Activated T-helper 17 cell treated with anti-CD3 and anti-CD28 coated beads, Interleukin-2, amount 50 U/mL, for 72 hours (primary cell): ENCODE measurements at regions not wholly inside any gene's neighbourhood (a gene's known extent, or its start where the extent isn't known, plus 50 kb on each side); places are given as distances from the start of the nearest gene placed in this dataset.

Source experiments
- ATAC-seq: fragments of 150-1000 bp; cut with Tn5 transposase; replicated peaks from 2 replicates; pipeline ENCODE4 v1.10.0; 2021; ENCODE audit warnings: mild to moderate bottlenecking, moderate library complexity
- H3K27ac Mint-ChIP-seq: one replicate; pipeline ENCODE4 v1.8.0; 2022; ENCODE audit warnings: mixed read lengths
- H3K27me3 Mint-ChIP-seq: one replicate; pipeline ENCODE4 v1.8.0; 2022; ENCODE audit warnings: mixed read lengths
- H3K36me3 Mint-ChIP-seq: one replicate; pipeline ENCODE4 v1.8.0; 2022; ENCODE audit warnings: low read depth, mild to moderate bottlenecking, mixed read lengths
- H3K4me1 Mint-ChIP-seq: one replicate; pipeline ENCODE4 v1.8.0; 2022; ENCODE audit warnings: mixed read lengths
- H3K4me3 Mint-ChIP-seq: one replicate; pipeline ENCODE4 v1.8.0; 2022; ENCODE audit warnings: mild to moderate bottlenecking, mixed read lengths
- H3K9me3 Mint-ChIP-seq: one replicate; pipeline ENCODE4 v1.8.0; 2022; ENCODE audit warnings: mixed read lengths

DNA sequence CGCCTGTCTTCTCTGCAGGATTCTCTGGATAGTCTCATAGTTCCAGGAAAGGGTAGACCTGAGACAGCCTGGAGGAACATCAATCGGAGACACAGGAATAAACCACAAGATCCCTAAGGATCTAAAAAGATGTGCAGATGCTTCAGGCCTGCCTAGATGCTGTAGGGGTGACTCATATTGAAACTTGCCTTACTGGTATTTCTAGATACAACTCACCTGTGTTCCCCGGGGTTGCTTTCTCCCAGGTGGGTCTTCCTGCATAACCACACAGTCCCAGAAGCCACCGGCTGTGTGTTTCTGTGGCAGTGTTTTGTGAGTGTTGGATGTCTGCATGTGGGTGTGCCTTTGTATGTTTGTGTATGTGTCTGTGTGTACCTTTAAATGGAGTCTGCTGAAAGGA, 719.0 kb upstream of the TSPY4 start:
- no peaks in the 10 kb centered on the region for H3K27me3 Mint-ChIP-seq
- H3K27ac Mint-ChIP-seq, result no peak overlapping the region
- no peak overlapping the region for H3K4me3 Mint-ChIP-seq
- H3K36me3 Mint-ChIP-seq, result no peaks in the 10 kb centered on the region
- no peaks in the 10 kb centered on the region for H3K9me3 Mint-ChIP-seq
- no peak for ATAC-seq
- H3K4me1 Mint-ChIP-seq, result no peaks in the 10 kb centered on the region

DNA sequence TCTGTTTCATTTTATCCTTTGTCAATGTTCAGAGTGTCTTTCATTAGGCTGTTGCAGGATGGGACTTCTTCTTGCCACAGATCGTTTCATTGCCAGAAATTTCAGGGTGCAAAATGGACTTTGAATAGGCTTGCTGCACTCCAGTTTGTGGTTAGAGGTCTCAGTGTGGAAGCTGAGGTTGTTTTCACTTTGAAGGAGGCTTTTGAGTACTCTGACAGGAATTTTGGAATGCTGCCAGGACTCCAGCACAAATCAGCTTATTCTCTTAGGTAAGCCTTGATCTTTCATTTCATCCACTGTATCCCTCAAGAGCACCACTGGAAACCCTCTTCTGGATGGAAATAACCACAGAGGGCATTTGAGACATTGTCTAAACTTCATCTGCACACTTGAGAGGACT, 715.1 kb upstream of the TSPY4 start:
- Mint-ChIP-seq H3K4me1 (no peaks in the 10 kb centered on the region), H3K27me3 (no peaks in the 10 kb centered on the region), H3K27ac (no peak overlapping the region), H3K4me3 (no peak overlapping the region), H3K9me3 (no peaks in the 10 kb centered on the region), H3K36me3 (no peaks in the 10 kb centered on the region)
- ATAC-seq, result no peak

DNA sequence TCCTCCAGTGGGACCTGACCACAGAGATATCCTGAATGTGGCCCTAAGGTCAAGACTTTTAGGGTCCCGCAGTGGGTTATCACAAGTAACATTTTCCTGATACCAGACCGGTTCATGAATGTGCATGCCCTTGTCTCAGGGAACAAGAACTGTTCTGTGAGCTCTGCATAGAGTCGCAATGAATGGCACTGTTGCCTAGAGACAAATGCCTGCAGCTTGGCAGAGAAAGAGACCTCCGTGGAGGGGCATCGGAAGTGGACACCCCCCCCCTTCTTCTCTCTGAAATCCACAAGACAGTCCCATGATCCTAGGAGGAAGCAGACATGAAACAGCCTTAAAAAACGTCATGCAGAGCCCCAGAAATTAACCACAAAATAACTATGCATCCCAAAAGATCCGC, 714.4 kb upstream of the TSPY4 start:
- H3K27me3 Mint-ChIP-seq, result no peaks in the 10 kb centered on the region
- no peaks in the 10 kb centered on the region for H3K4me1 Mint-ChIP-seq
- no peaks in the 10 kb centered on the region for H3K36me3 Mint-ChIP-seq
- no peak overlapping the region for H3K4me3 Mint-ChIP-seq
- H3K9me3 Mint-ChIP-seq, result no peaks in the 10 kb centered on the region
- H3K27ac Mint-ChIP-seq, result no peak overlapping the region
- ATAC-seq, result no peak

DNA sequence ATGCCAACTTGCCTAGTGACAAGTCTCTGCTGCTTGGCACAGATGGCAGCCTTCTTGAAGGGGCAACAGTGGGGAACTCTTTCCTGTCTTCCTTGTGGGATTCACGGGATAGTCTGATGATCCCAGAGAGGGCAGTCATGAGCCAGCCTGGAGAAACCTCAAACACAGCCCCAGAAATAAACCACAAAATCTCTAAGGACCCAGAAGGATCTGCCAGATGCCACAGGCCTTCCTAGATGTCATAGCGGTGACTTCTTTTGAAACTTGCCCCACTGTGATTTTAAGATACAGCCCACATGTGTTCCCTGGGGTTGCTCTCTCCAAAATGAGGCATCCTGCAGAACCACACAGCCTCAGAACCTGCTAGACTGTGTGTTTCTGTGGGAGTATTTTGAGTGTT, 707.6 kb upstream of the TSPY4 start:
- no peaks in the 10 kb centered on the region for H3K36me3 Mint-ChIP-seq
- no peaks in the 10 kb centered on the region for H3K27me3 Mint-ChIP-seq
- no peaks in the 10 kb centered on the region for H3K4me1 Mint-ChIP-seq
- H3K27ac Mint-ChIP-seq, result no peak overlapping the region
- no peak for ATAC-seq
- H3K4me3 Mint-ChIP-seq, result no peak overlapping the region
- H3K9me3 Mint-ChIP-seq, result no peaks in the 10 kb centered on the region

DNA sequence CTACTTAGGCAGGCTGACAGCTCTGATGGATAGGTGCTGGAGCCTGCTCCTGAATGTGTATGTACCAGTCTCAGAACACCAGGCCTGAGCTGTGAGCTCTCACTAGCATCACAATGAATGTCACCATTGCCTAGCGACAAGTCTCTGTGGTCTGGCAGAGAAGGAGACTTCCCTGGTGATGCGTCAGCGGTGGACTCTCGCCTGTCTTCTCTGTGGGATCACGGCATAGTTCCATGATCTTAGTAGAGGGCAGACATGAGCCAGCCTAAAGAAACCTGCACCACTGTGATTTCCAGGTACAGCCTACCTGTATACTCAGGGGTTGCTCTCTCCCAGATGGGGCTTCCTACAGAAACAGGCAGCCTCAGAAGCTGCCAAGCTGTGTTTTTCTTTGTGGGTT, 699.2 kb upstream of the TSPY4 start:
- Mint-ChIP-seq H3K27me3 (no peaks in the 10 kb centered on the region), H3K4me1 (no peaks in the 10 kb centered on the region), H3K9me3 (no peaks in the 10 kb centered on the region), H3K27ac (no peak overlapping the region), H3K4me3 (no peak overlapping the region), H3K36me3 (no peaks in the 10 kb centered on the region)
- no peak for ATAC-seq

DNA sequence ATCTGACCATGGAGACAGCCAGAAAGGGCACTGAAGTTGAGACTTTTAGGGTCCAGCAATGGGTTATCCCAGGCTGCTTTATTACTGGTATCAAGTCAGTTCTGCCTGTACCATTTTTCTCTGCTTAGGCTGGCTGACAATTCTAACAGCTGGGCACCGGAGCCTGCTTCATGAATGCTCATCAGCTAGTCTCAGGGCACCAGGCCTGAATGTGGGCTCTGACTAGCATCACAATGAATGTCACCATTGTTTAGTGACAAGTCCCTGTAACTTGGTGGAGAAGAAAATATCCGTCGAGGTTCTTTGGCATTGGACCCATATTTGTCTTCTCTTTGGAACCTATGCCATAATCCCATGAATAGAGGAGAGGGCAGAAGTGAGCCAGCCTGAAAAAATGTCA, 692.3 kb upstream of the TSPY4 start:
- H3K36me3 Mint-ChIP-seq, result no peaks in the 10 kb centered on the region
- H3K27me3 Mint-ChIP-seq, result no peaks in the 10 kb centered on the region
- no peak overlapping the region for H3K4me3 Mint-ChIP-seq
- no peaks in the 10 kb centered on the region for H3K9me3 Mint-ChIP-seq
- H3K4me1 Mint-ChIP-seq, result no peaks in the 10 kb centered on the region
- H3K27ac Mint-ChIP-seq, result no peak overlapping the region
- no peak for ATAC-seq

DNA sequence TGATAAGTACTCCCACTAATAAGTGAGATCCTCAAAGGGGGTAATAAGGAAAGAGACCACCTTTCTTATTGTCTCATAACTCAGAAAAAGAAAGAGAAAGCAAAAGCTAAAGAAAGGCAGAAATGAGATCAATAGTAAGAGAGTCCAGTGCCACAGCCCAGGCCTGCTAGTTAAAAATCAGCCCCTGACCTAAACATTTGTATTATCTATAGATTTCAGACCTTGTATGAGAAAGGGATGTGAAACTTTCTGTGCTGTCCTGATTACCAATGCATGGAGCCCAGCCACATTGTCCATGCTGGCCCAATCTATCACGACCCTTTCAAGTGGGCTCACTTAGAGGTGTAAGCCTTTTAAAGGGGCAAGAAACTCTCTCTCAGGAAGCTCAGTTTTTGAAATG, 684.8 kb upstream of the TSPY4 start:
- Mint-ChIP-seq H3K27me3 (no peaks in the 10 kb centered on the region), H3K4me1 (no peaks in the 10 kb centered on the region), H3K9me3 (no peaks in the 10 kb centered on the region), H3K36me3 (no peaks in the 10 kb centered on the region), H3K4me3 (no peak overlapping the region), H3K27ac (no peak overlapping the region)
- ATAC-seq, result no peak

DNA sequence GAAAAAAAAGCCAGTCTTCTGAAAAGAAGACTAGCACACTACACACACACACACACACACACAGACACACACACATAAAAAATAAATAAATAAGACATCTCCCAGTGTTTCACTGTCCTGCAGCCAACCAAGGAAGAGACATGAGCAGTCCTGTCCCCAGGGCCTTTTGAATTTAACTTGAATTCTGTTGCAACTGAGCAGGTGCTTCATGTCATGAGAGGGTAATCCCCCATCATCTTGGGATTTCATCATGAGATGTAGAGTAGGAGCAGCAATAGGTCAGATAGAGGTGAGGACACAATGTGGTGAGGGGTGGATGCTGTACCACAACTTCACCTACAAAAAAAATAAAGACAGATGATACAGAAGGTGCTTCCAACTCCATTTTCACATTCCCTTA, 682.2 kb upstream of the TSPY4 start:
- ATAC-seq, result no peak
- Mint-ChIP-seq H3K4me3 (no peak overlapping the region), H3K36me3 (no peaks in the 10 kb centered on the region), H3K27ac (no peak overlapping the region), H3K27me3 (no peaks in the 10 kb centered on the region), H3K9me3 (no peaks in the 10 kb centered on the region), H3K4me1 (no peaks in the 10 kb centered on the region)

DNA sequence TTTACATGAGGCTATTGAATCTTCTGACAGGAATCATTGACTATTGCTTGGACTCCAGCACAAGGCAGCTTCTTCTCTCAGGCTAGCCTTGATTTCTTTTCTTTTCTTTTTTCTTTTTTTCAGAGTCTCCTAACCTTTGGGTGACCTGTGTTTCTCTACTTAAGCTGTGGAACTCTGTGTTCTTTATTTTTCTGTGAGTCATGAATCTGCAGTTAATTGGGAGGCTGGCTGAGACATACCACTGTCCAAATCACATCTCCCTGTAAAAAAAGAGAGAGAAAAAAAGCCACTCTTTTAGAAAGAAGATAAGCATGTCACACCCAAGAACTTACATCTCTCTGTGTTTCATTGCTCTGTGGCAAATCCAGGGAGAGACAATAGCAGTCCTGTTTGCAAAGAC, 681.2 kb upstream of the TSPY4 start:
- Mint-ChIP-seq H3K27me3 (no peaks in the 10 kb centered on the region), H3K36me3 (no peaks in the 10 kb centered on the region), H3K4me3 (no peak overlapping the region), H3K4me1 (no peaks in the 10 kb centered on the region), H3K9me3 (no peaks in the 10 kb centered on the region), H3K27ac (no peak overlapping the region)
- no peak for ATAC-seq

DNA sequence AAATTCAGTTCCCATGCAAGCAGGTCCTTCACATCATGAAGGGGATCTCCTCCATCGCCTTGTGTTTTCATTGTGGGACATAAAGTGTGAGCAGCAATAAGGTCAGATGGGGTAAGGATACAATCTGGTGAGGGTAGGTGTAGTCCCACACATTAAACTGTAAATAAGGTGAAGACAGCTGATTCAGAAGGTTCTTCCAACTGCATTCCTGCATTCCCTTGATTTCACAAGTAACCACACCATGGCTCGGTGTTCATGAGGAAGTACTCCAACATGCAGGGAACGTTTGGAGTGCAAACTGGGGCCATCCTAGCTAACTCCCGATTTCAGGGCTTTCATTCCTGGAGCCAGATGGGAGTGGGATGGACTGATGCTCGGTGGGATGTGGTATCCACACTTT, 680.7 kb upstream of the TSPY4 start:
- Mint-ChIP-seq H3K27ac (no peak overlapping the region), H3K36me3 (no peaks in the 10 kb centered on the region), H3K4me3 (no peak overlapping the region), H3K27me3 (no peaks in the 10 kb centered on the region), H3K4me1 (no peaks in the 10 kb centered on the region), H3K9me3 (no peaks in the 10 kb centered on the region)
- ATAC-seq, result no peak

DNA sequence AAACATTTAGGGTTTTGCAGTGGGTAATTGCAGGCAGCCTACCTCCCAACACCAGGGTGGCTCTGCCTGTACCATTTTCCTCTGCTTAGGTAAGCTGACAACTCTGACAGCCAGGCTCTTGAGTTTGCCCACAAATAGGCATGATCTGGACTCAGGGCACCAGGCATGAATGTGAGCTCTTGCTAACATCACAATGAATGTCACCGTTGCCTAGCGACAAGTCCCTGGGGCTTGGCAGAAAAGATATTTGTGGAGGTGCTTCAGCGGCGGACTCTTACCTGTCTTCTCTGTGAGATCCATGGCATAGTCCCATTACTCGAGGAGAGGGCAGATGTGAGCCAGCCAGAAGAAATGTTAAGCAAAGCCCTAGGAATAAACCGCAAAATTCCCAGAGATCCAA, 677.5 kb upstream of the TSPY4 start:
- no peak for ATAC-seq
- H3K27me3 Mint-ChIP-seq, result no peaks in the 10 kb centered on the region
- no peaks in the 10 kb centered on the region for H3K36me3 Mint-ChIP-seq
- no peak overlapping the region for H3K4me3 Mint-ChIP-seq
- H3K4me1 Mint-ChIP-seq, result no peaks in the 10 kb centered on the region
- H3K27ac Mint-ChIP-seq, result no peak overlapping the region
- H3K9me3 Mint-ChIP-seq, result no peaks in the 10 kb centered on the region

DNA sequence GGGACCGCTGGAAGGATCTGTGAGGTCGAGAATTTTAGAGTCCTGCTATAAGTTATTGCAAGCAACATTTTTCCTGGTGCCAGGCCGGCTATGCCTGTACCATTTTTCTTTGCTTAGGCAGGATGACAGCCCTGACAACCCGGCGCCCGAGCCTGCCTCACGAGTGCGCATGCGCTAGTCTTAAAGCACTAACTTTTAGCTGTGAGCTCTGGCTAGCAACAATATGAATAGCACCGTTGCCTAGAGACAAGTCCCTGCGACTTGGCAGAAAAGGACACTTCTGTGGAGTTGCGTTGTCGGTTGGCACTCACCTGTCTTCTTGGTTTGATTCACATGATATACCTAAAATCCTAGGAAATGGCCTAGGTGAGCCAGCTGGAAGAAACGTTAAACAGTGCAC, 663.4 kb upstream of the TSPY4 start:
- no peak for ATAC-seq
- no peaks in the 10 kb centered on the region for H3K36me3 Mint-ChIP-seq

DNA sequence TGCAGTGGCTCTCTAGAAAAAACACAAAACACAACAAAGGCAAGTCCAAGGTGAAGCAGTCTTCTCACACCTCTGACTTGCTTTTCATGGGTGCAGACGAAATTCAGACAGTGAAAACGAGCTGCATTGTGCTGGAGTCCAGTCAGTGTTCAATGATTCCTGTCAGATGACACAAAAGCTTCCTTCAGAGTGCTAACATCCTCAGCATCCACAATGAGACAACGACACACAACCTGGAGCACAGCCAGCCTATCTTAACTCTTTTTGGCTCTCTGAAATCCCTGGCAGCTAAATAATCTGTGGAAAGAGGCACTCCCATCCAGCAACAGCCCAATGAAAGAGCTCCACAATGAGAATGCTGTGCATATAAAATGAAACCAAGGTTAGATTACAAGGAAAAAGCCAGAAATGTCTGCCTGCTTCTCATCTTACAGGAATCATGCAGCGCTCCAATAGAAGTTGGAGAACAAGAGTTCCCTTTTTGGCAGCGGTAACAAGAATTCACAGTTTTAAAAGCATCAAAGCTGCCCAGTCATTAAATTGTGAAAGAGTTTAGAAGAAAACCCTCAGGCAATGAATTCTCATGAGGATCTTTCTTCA, 659.8 kb upstream of the TSPY4 start:
- H3K4me3 Mint-ChIP-seq, result no peak overlapping the region
- no peaks in the 10 kb centered on the region for H3K9me3 Mint-ChIP-seq
- H3K4me1 Mint-ChIP-seq, result no peaks in the 10 kb centered on the region
- no peak overlapping the region for H3K27ac Mint-ChIP-seq
- H3K36me3 Mint-ChIP-seq, result no peaks in the 10 kb centered on the region
- no peaks in the 10 kb centered on the region for H3K27me3 Mint-ChIP-seq
- ATAC-seq, result no peak

More for the DNA sequence above, 663.4 kb upstream of the TSPY4 start:
- Mint-ChIP-seq H3K27ac (no peak overlapping the region), H3K27me3 (no peaks in the 10 kb centered on the region), H3K9me3 (no peaks in the 10 kb centered on the region), H3K4me3 (no peak overlapping the region), H3K4me1 (no peaks in the 10 kb centered on the region)

DNA sequence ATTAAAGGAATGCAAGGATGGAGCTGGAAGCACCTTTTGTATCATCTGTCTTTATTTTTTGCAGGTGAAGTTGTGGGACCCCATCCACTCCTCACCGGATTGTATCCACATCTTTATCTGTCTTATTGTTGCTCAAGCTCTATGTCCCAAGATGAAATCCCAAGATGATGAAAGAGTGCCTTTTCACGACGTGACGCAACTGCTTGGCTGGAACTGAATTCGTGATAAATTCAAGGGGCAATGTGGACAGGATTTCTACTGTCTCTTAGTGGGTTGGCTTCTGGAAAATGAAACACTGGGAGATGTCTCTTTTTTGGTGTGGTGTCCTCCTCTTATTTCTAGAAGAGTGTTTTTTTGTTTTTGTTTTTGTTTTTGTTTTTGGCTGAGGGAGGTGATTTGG, 650.1 kb upstream of the TSPY4 start:
- Mint-ChIP-seq H3K9me3 (no peaks in the 10 kb centered on the region), H3K4me1 (no peaks in the 10 kb centered on the region), H3K4me3 (no peak overlapping the region), H3K36me3 (no peaks in the 10 kb centered on the region), H3K27ac (no peak overlapping the region), H3K27me3 (no peaks in the 10 kb centered on the region)
- no peak for ATAC-seq

DNA sequence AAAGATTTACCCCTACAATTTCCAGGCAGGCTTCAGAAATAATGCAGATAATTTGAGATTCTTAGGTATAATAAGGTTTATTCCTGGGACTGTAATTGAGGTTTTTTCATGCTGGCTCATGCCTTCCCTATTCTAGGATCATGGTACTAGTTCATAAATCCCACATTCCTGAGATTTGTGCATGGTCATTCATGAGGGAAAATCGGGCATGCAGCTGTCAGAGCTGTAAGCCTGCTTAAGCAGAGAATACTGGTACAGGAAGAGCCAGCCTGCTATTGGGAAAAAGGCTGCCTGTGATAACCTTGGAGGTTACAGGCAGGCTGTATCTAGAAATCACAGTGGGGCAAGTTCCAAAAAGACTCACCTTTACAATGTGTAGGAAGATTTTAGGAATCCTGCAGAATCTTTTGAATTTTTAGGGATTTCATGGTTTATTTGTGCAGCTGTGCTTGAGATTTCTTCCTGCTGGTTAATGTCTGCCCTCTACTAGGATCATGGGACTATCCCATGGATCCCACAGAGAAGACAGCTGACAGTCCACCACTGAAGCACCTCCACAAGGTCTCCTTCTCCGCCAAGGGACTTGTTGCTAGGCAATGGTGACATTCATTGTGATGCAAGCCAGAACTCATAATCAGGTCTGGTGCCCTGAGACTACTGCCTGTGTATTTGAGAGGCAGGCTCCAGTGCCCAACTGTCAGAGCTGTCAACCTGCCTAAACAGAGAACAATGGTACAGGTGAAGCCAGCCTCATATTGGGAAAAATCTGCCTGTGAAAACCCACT, 646.2 kb upstream of the TSPY4 start:
- Mint-ChIP-seq H3K27me3 (no peaks in the 10 kb centered on the region), H3K4me1 (no peaks in the 10 kb centered on the region), H3K27ac (no peak overlapping the region), H3K4me3 (no peak overlapping the region), H3K9me3 (no peaks in the 10 kb centered on the region), H3K36me3 (no peaks in the 10 kb centered on the region)
- ATAC-seq, result no peak

DNA sequence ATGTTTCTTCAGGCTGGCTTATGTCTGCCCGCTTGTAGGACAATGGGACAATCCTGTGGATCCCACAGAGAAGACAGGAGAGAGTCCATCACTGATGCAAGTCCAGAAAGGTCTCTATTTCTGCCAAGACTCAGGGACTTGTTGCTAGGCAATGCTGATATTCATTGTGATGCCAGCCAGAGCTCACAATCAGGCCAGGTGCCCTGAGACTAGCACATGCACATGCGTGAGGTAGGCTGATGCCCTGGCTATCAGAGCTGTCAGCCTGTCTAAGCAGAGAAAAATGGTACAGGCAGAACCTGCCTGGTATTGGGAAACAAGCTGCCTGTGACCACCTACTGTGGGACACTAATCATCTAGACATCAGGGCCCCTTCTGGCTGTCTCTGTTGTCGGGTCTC, 638.7 kb upstream of the TSPY4 start:
- no peaks in the 10 kb centered on the region for H3K4me1 Mint-ChIP-seq
- no peak for ATAC-seq
- H3K36me3 Mint-ChIP-seq, result no peaks in the 10 kb centered on the region
- no peak overlapping the region for H3K4me3 Mint-ChIP-seq
- no peaks in the 10 kb centered on the region for H3K27me3 Mint-ChIP-seq
- no peak overlapping the region for H3K27ac Mint-ChIP-seq
- no peaks in the 10 kb centered on the region for H3K9me3 Mint-ChIP-seq
